K562 (cell line): ENCODE measurements at regions not wholly inside any gene's neighbourhood (a gene's known extent, or its start where the extent isn't known, plus 50 kb on each side); places are given as distances from the start of the nearest gene placed in this dataset.

Source experiments
- ATAC-seq: fragments of 200-7000 bp; cut with Tn5 transposase; 3 replicates; pipeline ENCODE4 v1.9.1; 2020; ENCODE audit warnings: moderate library complexity
- BruUV-seq: library from RNA; stranded (reverse); fragments of 400-500 nt; replicated peaks from 2 replicates; lab custom pipeline; 2021; lab: Mats Ljungman, UMichigan
- CTCF ChIA-PET: fragments of 300-600 bp; formaldehyde crosslinking; extraction: SDS; loops from one replicate; lab custom pipeline; 2021; ENCODE audit warnings: low intra/inter-chr PET ratio; lab: Yijun Ruan, JAX
- POLR2A ChIA-PET: fragments of 300-600, 350-650 bp; sonication (Branson Sonifier 250); formaldehyde crosslinking; extraction: SDS; loops from one replicate; lab custom pipeline; 2021; ENCODE audit warnings: antibody characterized with exemption, inconsistent platforms; lab: Yijun Ruan, JAX
- DNase-seq, 4 experiments: peaks; one replicate each; pipeline versions ENCODE4 v3.0.0 to v3.0.0-alpha.2; 2011 to 2018; ENCODE audit warnings: low spot score in 3 of 4, mixed read lengths in 3 of 4; ENCODE audit errors: extremely low read depth in 1 of 4
- FAIRE-seq: peaks from 2 replicates; lab custom pipeline; 2011; peaks lifted over from hg19 to GRCh38; lab: Jason Lieb, UNC
- H2AFZ ChIP-seq: 2 replicates; pipeline ENCODE4 v1.6.0; 2011; ENCODE audit warnings: low read depth, low read length, control low read depth, inconsistent platforms
- H3K27ac ChIP-seq: fragments of 200-600 bp; 3 replicates; pipeline ENCODE4 v1.8.0; 2011; ENCODE audit warnings: low read depth, mild to moderate bottlenecking, control low read depth, inconsistent platforms, low read length, moderate library complexity, mixed read lengths; ENCODE audit errors: extremely low read depth
- H3K27me3 ChIP-seq, 2 experiments: fragments of 300-600 bp in 1 of 2; 2 replicates in 1 of 2; 3 replicates in 1 of 2; pipeline versions ENCODE4 v1.6.0 to v1.8.0; 2011; ENCODE audit warnings: inconsistent platforms in 2 of 2, low read length in 2 of 2, mild to moderate bottlenecking in 1 of 2, mixed read lengths in 1 of 2, moderate library complexity in 1 of 2; ENCODE audit not compliant: control insufficient read depth in 2 of 2, insufficient read depth in 2 of 2
- H3K36me3 ChIP-seq: fragments of 300-600 bp; 3 replicates; pipeline ENCODE4 v1.8.0; 2011; ENCODE audit warnings: mild to moderate bottlenecking, low read length, inconsistent platforms; ENCODE audit not compliant: control insufficient read depth, insufficient read depth
- H3K4me1 ChIP-seq, 2 experiments: fragments of 200-600 bp in 1 of 2; replicated peaks in 1 of 2; 2 replicates in 1 of 2; 3 replicates in 1 of 2; pipeline versions ENCODE4 v1.5.1 to v1.8.0; 2011; ENCODE audit warnings: inconsistent platforms in 2 of 2, low read length in 2 of 2, mild to moderate bottlenecking in 1 of 2, mixed read lengths in 1 of 2, moderate library complexity in 1 of 2; ENCODE audit not compliant: control insufficient read depth in 2 of 2, insufficient read depth in 2 of 2
- H3K4me2 ChIP-seq: 2 replicates; pipeline ENCODE4 v1.6.1; 2011; ENCODE audit warnings: low read length, control low read depth, inconsistent platforms, mixed read lengths; ENCODE audit not compliant: insufficient read depth
- H3K4me3 ChIP-seq: fragments of 200-600 bp; sonication (generic), shearing (Covaris generic); 2 replicates; pipeline ENCODE4 v1.5.1; 2016; ENCODE audit warnings: control low read depth, inconsistent platforms
- H3K79me2 ChIP-seq: fragments of 200-600 bp; 3 replicates; pipeline ENCODE4 v1.8.0; 2011; ENCODE audit warnings: low read length, inconsistent platforms; ENCODE audit not compliant: control insufficient read depth, insufficient read depth
- H3K9ac ChIP-seq, 2 experiments: 2 replicates each; pipeline versions ENCODE4 v1.6.0 to v1.6.1; 2011; ENCODE audit warnings: low read depth in 2 of 2, low read length in 2 of 2, control low read depth in 1 of 2, inconsistent platforms in 1 of 2, mild to moderate bottlenecking in 1 of 2, mixed read lengths in 1 of 2; ENCODE audit not compliant: insufficient read depth in 1 of 2
- H3K9me1 ChIP-seq: one replicate; pipeline ENCODE4 v1.6.0; 2011; ENCODE audit warnings: inconsistent platforms, mild to moderate bottlenecking, low read length, moderate library complexity; ENCODE audit not compliant: control insufficient read depth, insufficient read depth
- H3K9me3 ChIP-seq: replicated peaks from 2 replicates; pipeline ENCODE4 v1.5.1; 2011; ENCODE audit warnings: low read depth, low read length, inconsistent platforms; ENCODE audit not compliant: control insufficient read depth, insufficient read depth
- H4K20me1 ChIP-seq: replicated peaks from 2 replicates; pipeline ENCODE4 v1.6.1; 2011; ENCODE audit warnings: low read length, inconsistent platforms, mixed read lengths; ENCODE audit not compliant: control insufficient read depth, insufficient read depth
- MAX ChIP-seq: sonication (generic); formaldehyde crosslinking; IDR thresholded peaks from 2 replicates; pipeline ENCODE4 v1.9.0; 2022; ENCODE audit warnings: mild to moderate bottlenecking, missing genetic modification reagents
- MLLT1 ChIP-seq, 2 experiments: fragments of 450-650 bp; IDR thresholded peaks; 2 replicates each; pipeline ENCODE4 v1.6.1; 2016
- MNT ChIP-seq, 2 experiments: fragments of 450-650 bp; conservative IDR thresholded peaks; 2 replicates each; pipeline ENCODE4 v1.6.1; 2017; ENCODE audit warnings: mild to moderate bottlenecking in 2 of 2, moderate library complexity in 2 of 2
- POU5F1 ChIP-seq: fragments of 150-350 bp; IDR thresholded peaks from 2 replicates; pipeline ENCODE4 v1.6.1; 2014; ENCODE audit warnings: borderline replicate concordance, low read length, low read depth, mild to moderate bottlenecking; ENCODE audit not compliant: partially characterized antibody
- PRMT5 ChIP-seq: sonication (generic); formaldehyde crosslinking; IDR thresholded peaks from 2 replicates; pipeline ENCODE4 v1.5.0; 2020; ENCODE audit warnings: missing genetic modification reagents
- STAT6 ChIP-seq: sonication (generic); formaldehyde crosslinking; IDR thresholded peaks from 2 replicates; pipeline ENCODE4 v1.8.1; 2023; ENCODE audit warnings: mild to moderate bottlenecking, missing genetic modification reagents
- THRB ChIP-seq: fragments of 450-650 bp; formaldehyde crosslinking; conservative IDR thresholded peaks from 2 replicates; pipeline ENCODE4 v1.4.0; 2022; ENCODE audit warnings: mild to moderate bottlenecking, missing genetic modification characterization
- ZHX1 ChIP-seq: fragments of 150-350 bp; conservative IDR thresholded peaks from 2 replicates; pipeline ENCODE4 v1.6.1; 2014; ENCODE audit warnings: low read length
- ZNF217 ChIP-seq: sonication (generic); formaldehyde crosslinking; IDR thresholded peaks from 2 replicates; pipeline ENCODE4 v1.8.0; 2022; ENCODE audit warnings: mild to moderate bottlenecking, missing genetic modification reagents
- in situ Hi-C: fragments of 300-500 bp; cut with MboI; formaldehyde crosslinking; loops from 4 replicates; pipeline ENCODE4 v1.15.0; 2018; ENCODE audit warnings: inconsistent platforms, mixed read lengths
- intact Hi-C: fragments of 100-400 bp; cut with micrococcal nuclease; formaldehyde crosslinking; loops from 2 replicates; pipeline ENCODE4 v1.14.2; 2022

- Histone ChIP-seq H3K36me3 (no peaks in the 10 kb centered on the region), H3K9ac (no peak overlapping the region), H3K79me2 (no peaks in the 10 kb centered on the region), H3K4me3 (no peak overlapping the region), H3K9me1 (no peaks in the 10 kb centered on the region), H4K20me1 (no peaks in the 10 kb centered on the region), H3K27ac (no peak overlapping the region), H3K4me2 (no peak overlapping the region), H2AFZ (no peak overlapping the region), H3K9me3 (no peaks in the 10 kb centered on the region), H3K4me1 (no peaks in the 10 kb centered on the region), H3K27me3 (no peaks in the 10 kb centered on the region)
- DNase-seq (no peak), FAIRE-seq (no peak), ATAC-seq (no peak)
- CTCF ChIA-PET: no interaction called here
- POLR2A ChIA-PET: no interaction called here
- intact Hi-C loops: loop anchor here (2.0 kb wide), 1 partner anchor 18 kb away; no protein-coding TSS in a partner anchor
- in situ Hi-C loops: no loop called here
- no TSS peak for BruUV-seq
- TF ChIP-seq POU5F1 (no peak), MNT (conservative IDR thresholded peaks at IDR 0.05) (no peak), THRB (CRISPR knock-in tag) (no peak), MAX (CRISPR knock-in tag) (no peak), ZHX1 (no peak), PRMT5 (CRISPR knock-in tag) (no peak), STAT6 (no peak), ZNF217 (CRISPR knock-in tag) (no peak), MLLT1 (IDR thresholded peaks at IDR 0.05) (no peak)
Measured at GRCh38 chr2:142299021-142299420, 168.2 kb upstream of the LRP1B start.
